Islet precursor cell (in vitro differentiated cells): ENCODE measurements at regions not wholly inside any gene's neighbourhood (a gene's known extent, or its start where the extent isn't known, plus 50 kb on each side); places are given as distances from the start of the nearest gene placed in this dataset.
A peak's percentile ranks its signal among the peaks of the same experiment; 100 is the strongest.

Source experiments
- DNase-seq: peaks from one replicate; pipeline ENCODE4 v3.0.0-alpha.2; 2018

GRCh38 chr3:124455891-124456290, 274.4 kb upstream of the UMPS start:
- no peak for DNase-seq

- DNase-seq: no peak
Measured at GRCh38 chr3:124456506-124456905, 273.7 kb upstream of the UMPS start.

- DNase-seq: no peak
Measured at GRCh38 chr3:124459678-124460077, 270.6 kb upstream of the UMPS start.

GRCh38 chr3:124461126-124461525, 269.1 kb upstream of the UMPS start:
- DNase-seq: no peak

GRCh38 chr3:124461838-124462632, 268.2 kb upstream of the UMPS start:
- DNase-seq: no peak

- no peak for DNase-seq
Measured at GRCh38 chr3:124463234-124463633, 267.0 kb upstream of the UMPS start.

GRCh38 chr3:124467980-124468902, 262.0 kb upstream of the UMPS start:
- DNase-seq: peak; percentile 81

- DNase-seq: no peak
Measured at GRCh38 chr3:124469555-124469954, 260.7 kb upstream of the UMPS start.

GRCh38 chr3:124478830-124479229, 251.4 kb upstream of the UMPS start:
- no peak for DNase-seq

GRCh38 chr3:124483915-124484470, 246.3 kb upstream of the UMPS start:
- DNase-seq: no peak

GRCh38 chr3:124486324-124486723, 243.9 kb upstream of the UMPS start:
- DNase-seq: no peak

GRCh38 chr3:124489506-124489905, 240.7 kb upstream of the UMPS start:
- no peak for DNase-seq

- DNase-seq: no peak
Measured at GRCh38 chr3:124491098-124491497, 239.2 kb upstream of the UMPS start.

- DNase-seq: no peak
Measured at GRCh38 chr3:124491875-124492274, 238.4 kb upstream of the UMPS start.

- peak; percentile 83 for DNase-seq
Measured at GRCh38 chr3:124492824-124493223, 237.4 kb upstream of the UMPS start.

- no peak for DNase-seq
Measured at GRCh38 chr3:124496061-124496460, 234.2 kb upstream of the UMPS start.

GRCh38 chr3:124497487-124497886, 232.8 kb upstream of the UMPS start:
- no peak for DNase-seq

GRCh38 chr3:124498891-124499290, 231.4 kb upstream of the UMPS start:
- DNase-seq: no peak

GRCh38 chr3:124504332-124505059, 225.8 kb upstream of the UMPS start:
- no peak for DNase-seq

GRCh38 chr3:124509884-124510283, 220.4 kb upstream of the UMPS start:
- no peak for DNase-seq

- DNase-seq: no peak
Measured at GRCh38 chr3:124510290-124510689, 220.0 kb upstream of the UMPS start.

GRCh38 chr3:124512881-124513609, 217.2 kb upstream of the UMPS start:
- DNase-seq: no peak
